ENCODE measurements at regions not wholly inside any gene's neighbourhood (a gene's known extent, or its start where the extent isn't known, plus 50 kb on each side); places are given as distances from the start of the nearest gene placed in this dataset.

DNA sequence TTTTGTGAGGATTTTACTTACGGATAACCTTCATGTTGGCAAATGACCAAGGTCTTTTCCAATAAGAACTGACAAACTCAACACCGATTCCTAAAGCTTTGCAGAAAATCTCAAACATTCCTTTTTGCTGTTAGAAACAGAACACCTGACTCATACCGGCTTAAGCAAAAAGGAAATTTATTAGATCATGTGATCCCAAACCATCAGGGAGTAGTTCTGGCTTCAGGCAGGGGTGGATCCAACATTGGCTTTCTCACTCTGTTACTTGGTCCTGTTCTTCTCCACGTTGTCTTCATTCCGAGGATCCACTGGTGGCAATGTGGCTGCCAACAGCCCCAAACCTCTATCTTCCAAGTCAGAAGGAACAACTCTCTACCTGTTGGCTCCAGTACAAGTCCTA, 95.9 kb upstream of the PMEPA1 start:
- no peak for DNase-seq (ENCODE audit: low spot score)

GRCh38 chr20:57804470-57805250, 94.8 kb upstream of the PMEPA1 start:
- DNase-seq (ENCODE audit: low spot score) = no peak

GRCh38 chr20:57803508-57804005, 93.7 kb upstream of the PMEPA1 start:
- no peak for DNase-seq (ENCODE audit: low spot score)

DNA sequence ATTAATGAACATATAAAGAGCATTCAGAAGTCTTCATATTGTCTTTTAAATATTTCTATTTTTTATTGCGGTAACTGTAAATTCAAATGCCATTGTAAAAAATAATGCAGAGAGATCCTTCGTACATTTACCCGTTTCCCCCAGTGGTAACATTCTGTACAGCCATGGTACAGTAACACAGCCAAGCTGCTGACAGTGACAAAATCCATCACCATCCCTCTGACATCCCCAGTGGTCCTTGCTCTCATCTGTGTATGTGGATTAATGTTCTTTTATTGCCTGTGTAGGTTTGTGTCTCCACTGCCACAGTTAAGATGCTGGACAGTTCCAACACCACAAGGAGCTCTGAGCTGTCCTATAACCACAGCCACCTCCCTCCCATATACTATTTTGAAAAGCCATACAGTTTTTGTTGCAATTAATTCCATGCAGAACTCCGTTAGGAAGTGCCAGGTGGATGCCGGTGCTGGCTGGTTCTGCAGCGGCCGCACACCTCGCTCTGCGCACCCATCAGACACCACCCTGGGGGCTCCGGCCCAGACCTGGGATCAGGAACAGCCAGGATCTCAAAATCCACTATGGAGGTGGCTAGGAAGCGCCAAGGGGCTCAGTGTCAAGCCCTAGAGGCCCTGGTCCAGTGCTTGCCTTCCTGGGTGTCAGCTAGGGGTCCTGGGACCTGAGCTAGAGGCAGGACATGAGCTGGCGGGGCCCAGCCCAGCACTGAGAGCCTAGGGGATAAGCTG, 93.1 kb upstream of the PMEPA1 start:
- no peak for DNase-seq (ENCODE audit: low spot score)

- DNase-seq (ENCODE audit: low spot score) = no peak
Measured at GRCh38 chr20:57801581-57801980, 91.8 kb upstream of the PMEPA1 start.

DNA sequence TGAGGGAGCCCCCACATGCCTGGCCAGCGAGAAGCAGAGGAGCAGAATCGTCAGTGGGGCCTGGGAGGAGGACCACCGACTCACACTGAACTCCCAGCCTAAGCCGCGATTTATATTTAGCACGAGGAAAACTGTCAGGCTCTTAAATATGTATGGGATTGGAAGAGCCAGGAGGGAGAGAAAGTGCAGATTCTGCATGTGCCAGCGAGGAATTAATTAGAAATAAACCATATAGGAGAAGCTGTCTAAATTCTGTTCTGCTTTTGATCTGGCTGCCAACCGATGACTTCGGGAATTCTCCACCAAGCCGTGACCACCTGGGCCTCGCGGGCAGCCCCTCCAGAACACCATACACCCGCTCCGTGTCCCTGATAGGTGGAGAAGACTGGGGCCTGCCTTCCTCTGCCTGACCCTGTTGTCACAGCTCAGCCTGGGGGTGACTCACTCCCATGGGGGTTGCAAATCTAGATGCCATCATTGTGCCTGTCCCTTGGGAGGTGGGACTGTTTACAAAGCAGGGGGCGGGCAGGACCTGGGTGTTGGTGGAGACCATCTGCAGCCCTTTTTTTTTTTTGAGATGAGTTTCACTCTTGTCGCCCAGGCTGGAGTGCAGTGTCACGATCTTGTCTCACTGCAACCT, 91.1 kb upstream of the PMEPA1 start:
- DNase-seq (ENCODE audit: low spot score) = no peak

GRCh38 chr20:57797401-57797800, 87.6 kb upstream of the PMEPA1 start:
- DNase-seq (ENCODE audit: low spot score) = no peak

- no peak for DNase-seq (ENCODE audit: low spot score)
Measured at GRCh38 chr20:57795977-57796560, 86.3 kb upstream of the PMEPA1 start.

- no peak for DNase-seq (ENCODE audit: low spot score)
Measured at GRCh38 chr20:57795342-57795697, 85.5 kb upstream of the PMEPA1 start.

- no peak for DNase-seq (ENCODE audit: low spot score)
Measured at GRCh38 chr20:57794600-57795341, 85.0 kb upstream of the PMEPA1 start.

- DNase-seq (ENCODE audit: low spot score) = no peak
Measured at GRCh38 chr20:57794036-57794435, 84.2 kb upstream of the PMEPA1 start.

GRCh38 chr20:57793421-57793820, 83.6 kb upstream of the PMEPA1 start:
- DNase-seq (ENCODE audit: low spot score) = no peak

GRCh38 chr20:57792386-57793080, 82.7 kb upstream of the PMEPA1 start:
- DNase-seq (ENCODE audit: low spot score) = no peak

DNA sequence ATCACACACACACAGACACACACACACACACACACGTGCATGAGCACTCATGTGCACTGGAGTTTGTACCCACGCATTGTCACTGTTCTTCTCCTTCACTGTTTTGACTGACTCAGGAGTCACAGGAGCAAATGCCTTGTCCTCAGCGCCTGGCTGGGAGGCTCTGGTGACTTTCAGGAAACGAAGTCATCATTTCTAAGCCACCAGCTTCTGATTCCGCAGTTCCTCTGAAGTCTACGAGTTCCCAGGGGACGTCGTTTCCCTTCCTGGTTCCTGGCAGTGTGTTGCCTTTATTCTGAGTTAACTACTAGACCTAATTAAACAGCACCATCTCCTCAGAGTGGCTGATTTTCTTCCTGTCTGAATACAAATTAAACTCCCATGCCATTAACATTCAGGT, 82.2 kb upstream of the PMEPA1 start:
- no peak for DNase-seq (ENCODE audit: low spot score)

DNA sequence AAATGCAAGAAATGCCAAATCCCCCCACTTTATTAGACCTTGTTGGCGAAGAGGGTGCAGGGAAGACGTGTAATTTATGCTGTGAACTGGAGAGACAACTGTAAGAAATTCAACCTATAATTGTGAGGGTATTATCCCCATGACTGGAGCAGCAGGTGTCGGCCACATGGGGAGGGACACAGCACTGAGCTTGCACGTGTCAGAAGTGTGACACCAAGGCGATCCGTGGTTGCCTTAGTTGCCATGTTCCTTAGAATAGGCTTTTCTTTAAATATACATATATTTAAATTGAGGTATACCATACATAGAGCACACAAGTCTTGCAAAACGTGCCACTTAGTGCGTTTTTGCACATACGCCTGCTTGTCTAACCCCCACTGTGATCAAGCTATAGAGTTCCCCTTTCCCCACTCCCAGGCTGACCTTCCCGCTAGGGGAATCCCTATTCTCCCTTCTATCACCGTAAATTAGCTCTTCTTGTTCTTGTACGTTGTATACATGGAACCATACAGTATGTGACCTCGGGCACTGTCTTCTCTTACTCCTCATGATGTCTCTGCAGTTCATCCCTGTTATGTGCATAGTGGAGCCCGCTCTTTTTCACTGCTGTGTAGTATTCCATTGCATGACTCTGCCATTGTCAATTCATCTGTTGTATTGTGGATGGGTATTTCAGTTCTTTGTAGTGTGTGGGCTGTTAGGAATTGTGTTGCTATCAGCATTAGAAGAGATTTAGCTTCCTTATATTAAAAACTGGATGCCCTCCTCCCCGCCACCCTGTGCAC, 81.6 kb upstream of the PMEPA1 start:
- no peak for DNase-seq (ENCODE audit: low spot score)

- no peak for DNase-seq (ENCODE audit: low spot score)
Measured at GRCh38 chr20:57790176-57790575, 80.4 kb upstream of the PMEPA1 start.

- DNase-seq (ENCODE audit: low spot score) = no peak
Measured at GRCh38 chr20:57788936-57789613, 79.3 kb upstream of the PMEPA1 start.

- no peak for DNase-seq (ENCODE audit: low spot score)
Measured at GRCh38 chr20:57787990-57788781, 78.4 kb upstream of the PMEPA1 start.

All from AG08396 (cell line).